Keratinocyte (primary cell): ENCODE measurements at regions not wholly inside any gene's neighbourhood (a gene's known extent, or its start where the extent isn't known, plus 50 kb on each side); places are given as distances from the start of the nearest gene placed in this dataset.

ENCODE experiments used
- DNase-seq: peaks from one replicate; pipeline ENCODE4 v3.0.0-alpha.2; 2011; ENCODE audit warnings: low read depth, missing footprints, low spot score
- FAIRE-seq: peaks from 2 replicates; lab custom pipeline; 2011; peaks lifted over from hg19 to GRCh38; lab: Jason Lieb, UNC
- H2AFZ ChIP-seq: 2 replicates; pipeline ENCODE4 v1.6.0; 2012; ENCODE audit warnings: low read length, control low read depth, inconsistent platforms; ENCODE audit not compliant: control insufficient read depth
- H3K27ac ChIP-seq: 2 replicates; pipeline ENCODE4 v1.5.1; 2011; ENCODE audit warnings: low read length; ENCODE audit not compliant: control insufficient read depth, insufficient read depth
- H3K27me3 ChIP-seq: 3 replicates; pipeline ENCODE4 v1.6.0; 2011; ENCODE audit warnings: low read length; ENCODE audit not compliant: control insufficient read depth, insufficient read depth; ENCODE audit errors: extremely low read depth
- H3K36me3 ChIP-seq, 2 experiments: 2 replicates in 1 of 2; 3 replicates in 1 of 2; pipeline ENCODE4 v1.5.1; 2011; ENCODE audit warnings: low read length in 2 of 2, mild to moderate bottlenecking in 1 of 2; ENCODE audit not compliant: control insufficient read depth in 2 of 2, insufficient read depth in 2 of 2; ENCODE audit errors: extremely low read depth in 1 of 2
- H3K4me1 ChIP-seq: 3 replicates; pipeline ENCODE4 v1.5.1; 2011; ENCODE audit warnings: low read length; ENCODE audit not compliant: control insufficient read depth, insufficient read depth; ENCODE audit errors: extremely low read depth
- H3K4me2 ChIP-seq: 3 replicates; pipeline ENCODE4 v1.6.0; 2011; ENCODE audit warnings: low read depth, low read length; ENCODE audit not compliant: control insufficient read depth, insufficient read depth; ENCODE audit errors: extremely low read depth
- H3K4me3 ChIP-seq, 3 experiments: fragments of 200-600 bp in 1 of 3; sonication (generic) in 1 of 3; 2 replicates in 2 of 3; 3 replicates in 1 of 3; pipeline ENCODE4 v1.5.1; 2011 to 2016; ENCODE audit warnings: low read length in 3 of 3, mild to moderate bottlenecking in 3 of 3, control low read depth in 2 of 3, inconsistent platforms in 1 of 3, low read depth in 1 of 3, mixed read lengths in 1 of 3, mixed run types in 1 of 3, moderate library complexity in 1 of 3; ENCODE audit not compliant: control insufficient read depth in 2 of 3, insufficient read depth in 2 of 3; ENCODE audit errors: extremely low read depth in 1 of 3
- H3K79me2 ChIP-seq: 2 replicates; pipeline ENCODE4 v1.6.0; 2012; ENCODE audit warnings: low read length; ENCODE audit not compliant: control insufficient read depth, insufficient read depth
- H3K9ac ChIP-seq: 3 replicates; pipeline ENCODE4 v1.6.0; 2011; ENCODE audit warnings: low read length; ENCODE audit not compliant: control insufficient read depth, insufficient read depth; ENCODE audit errors: extremely low read depth
- H3K9me1 ChIP-seq: 3 replicates; pipeline ENCODE4 v1.6.0; 2011; ENCODE audit warnings: low read length; ENCODE audit not compliant: control insufficient read depth, insufficient read depth; ENCODE audit errors: extremely low read depth
- H3K9me3 ChIP-seq: 2 replicates; pipeline ENCODE4 v1.5.1; 2012; ENCODE audit warnings: low read depth, low read length; ENCODE audit not compliant: control insufficient read depth
- H4K20me1 ChIP-seq: 3 replicates; pipeline ENCODE4 v1.6.0; 2011; ENCODE audit warnings: low read length; ENCODE audit not compliant: control insufficient read depth, insufficient read depth; ENCODE audit errors: extremely low read depth
- EZH2 ChIP-seq: IDR thresholded peaks from one replicate; pipeline ENCODE4 v1.6.1; 2012; ENCODE audit warnings: inconsistent platforms, mild to moderate bottlenecking, low read length, moderate library complexity
- dilution Hi-C: fragments of 300-500 bp; cut with MboI; formaldehyde crosslinking; loops from one replicate; pipeline ENCODE4 v1.7.0; 2020; ENCODE audit warnings: low sequenced_read_pairs; ENCODE audit not compliant: extremely low pct_ligation_motif_present
- TF ChIP-seq, protein P1 (sequence below), 3 experiments: IDR thresholded peaks in 1 of 3; conservative IDR thresholded peaks in 1 of 3; optimal IDR thresholded peaks in 1 of 3; 2 replicates in 2 of 3; 3 replicates in 1 of 3; pipeline versions ENCODE3 to v1.5.1; 2011; ENCODE audit warnings: low read length in 3 of 3, mild to moderate bottlenecking in 3 of 3, moderate library complexity in 2 of 3, control low read depth in 1 of 3, inconsistent platforms in 1 of 3; ENCODE audit not compliant: insufficient read depth in 2 of 3; ENCODE audit errors: extremely low read depth in 1 of 3

DNA sequence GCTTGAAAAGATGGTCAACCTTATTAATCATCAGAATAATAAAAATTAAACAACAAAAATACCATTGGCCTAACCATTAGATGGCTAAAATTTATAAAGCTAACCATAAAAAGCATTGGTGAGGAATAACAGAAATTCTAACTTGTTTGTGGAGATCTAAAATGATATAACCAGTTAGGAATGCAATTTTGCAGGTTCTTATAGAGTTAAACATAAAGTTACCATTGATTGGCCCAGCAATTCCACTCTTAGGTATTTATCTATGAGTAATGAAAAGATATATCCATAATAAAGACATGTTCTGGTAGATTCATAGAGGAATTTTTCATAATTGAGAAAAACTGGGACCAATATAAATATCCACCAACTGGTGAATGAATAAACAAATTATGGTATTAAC, 1098.6 kb downstream of the FSCB start:
- no peaks in the 10 kb centered on the region for H3K9me1 ChIP-seq
- no peaks in the 10 kb centered on the region for H3K79me2 ChIP-seq
- H3K9me3 ChIP-seq: no peaks in the 10 kb centered on the region
- dilution Hi-C loops: no loop called here
- no peak overlapping the region for H3K9ac ChIP-seq
- DNase-seq: no peak
- no peaks in the 10 kb centered on the region for H4K20me1 ChIP-seq
- H3K36me3 ChIP-seq: no peaks in the 10 kb centered on the region
- H2AFZ ChIP-seq: no peak overlapping the region
- TF ChIP-seq, protein P1, sequence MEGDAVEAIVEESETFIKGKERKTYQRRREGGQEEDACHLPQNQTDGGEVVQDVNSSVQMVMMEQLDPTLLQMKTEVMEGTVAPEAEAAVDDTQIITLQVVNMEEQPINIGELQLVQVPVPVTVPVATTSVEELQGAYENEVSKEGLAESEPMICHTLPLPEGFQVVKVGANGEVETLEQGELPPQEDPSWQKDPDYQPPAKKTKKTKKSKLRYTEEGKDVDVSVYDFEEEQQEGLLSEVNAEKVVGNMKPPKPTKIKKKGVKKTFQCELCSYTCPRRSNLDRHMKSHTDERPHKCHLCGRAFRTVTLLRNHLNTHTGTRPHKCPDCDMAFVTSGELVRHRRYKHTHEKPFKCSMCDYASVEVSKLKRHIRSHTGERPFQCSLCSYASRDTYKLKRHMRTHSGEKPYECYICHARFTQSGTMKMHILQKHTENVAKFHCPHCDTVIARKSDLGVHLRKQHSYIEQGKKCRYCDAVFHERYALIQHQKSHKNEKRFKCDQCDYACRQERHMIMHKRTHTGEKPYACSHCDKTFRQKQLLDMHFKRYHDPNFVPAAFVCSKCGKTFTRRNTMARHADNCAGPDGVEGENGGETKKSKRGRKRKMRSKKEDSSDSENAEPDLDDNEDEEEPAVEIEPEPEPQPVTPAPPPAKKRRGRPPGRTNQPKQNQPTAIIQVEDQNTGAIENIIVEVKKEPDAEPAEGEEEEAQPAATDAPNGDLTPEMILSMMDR (optimal IDR thresholded peaks at IDR 0.05 in 1 of 3, IDR thresholded peaks at IDR 0.05 in 1 of 3, conservative IDR thresholded peaks at IDR 0.05 in 1 of 3; ENCODE audit: extremely low read depth in 1 of 3, insufficient read depth in 2 of 3, low read length in 3 of 3): no peak
- no peak for TF ChIP-seq EZH2
- H3K27ac ChIP-seq: no peak overlapping the region
- H3K4me2 ChIP-seq: no peak overlapping the region
- no peaks in the 10 kb centered on the region for H3K4me1 ChIP-seq
- H3K4me3 ChIP-seq: no peak overlapping the region
- FAIRE-seq: no peak
- H3K27me3 ChIP-seq: no peaks in the 10 kb centered on the region

DNA sequence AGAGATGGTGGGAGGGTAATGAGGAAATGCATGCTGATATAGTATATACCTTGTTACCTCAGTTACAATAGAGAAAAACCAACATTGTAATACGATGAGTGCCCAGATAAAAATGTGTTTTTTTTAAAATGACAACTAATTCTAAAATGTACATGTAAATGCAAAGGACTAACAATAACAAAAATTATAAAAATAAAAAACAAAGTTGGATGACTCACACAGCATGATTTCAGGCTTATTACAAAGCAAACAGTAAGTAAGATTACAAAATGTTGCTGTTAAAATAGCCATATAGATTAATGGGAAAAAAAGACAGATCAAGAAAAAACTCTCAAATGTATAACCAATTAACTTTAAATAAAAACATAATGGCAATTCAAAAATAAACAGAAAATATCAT, 1099.4 kb downstream of the FSCB start:
- FAIRE-seq (no peak), DNase-seq (no peak)
- dilution Hi-C loops: no loop called here
- Histone ChIP-seq H3K27ac (no peak overlapping the region), H3K4me1 (no peaks in the 10 kb centered on the region), H3K4me3 (no peak overlapping the region), H2AFZ (no peak overlapping the region), H3K4me2 (no peak overlapping the region), H3K27me3 (no peaks in the 10 kb centered on the region), H3K9ac (no peak overlapping the region), H4K20me1 (no peaks in the 10 kb centered on the region), H3K9me3 (no peaks in the 10 kb centered on the region), H3K9me1 (no peaks in the 10 kb centered on the region), H3K36me3 (no peaks in the 10 kb centered on the region), H3K79me2 (no peaks in the 10 kb centered on the region)
- TF ChIP-seq, protein P1 (optimal IDR thresholded peaks at IDR 0.05 in 1 of 3, IDR thresholded peaks at IDR 0.05 in 1 of 3, conservative IDR thresholded peaks at IDR 0.05 in 1 of 3; ENCODE audit: extremely low read depth in 1 of 3, insufficient read depth in 2 of 3, low read length in 3 of 3): no peak
- TF ChIP-seq EZH2: no peak
